NCI-H345 treated with DMSO at 0.1 percent for 48 hours (cell line): ENCODE measurements at regions not wholly inside any gene's neighbourhood (a gene's known extent, or its start where the extent isn't known, plus 50 kb on each side); places are given as distances from the start of the nearest gene placed in this dataset.
"Not testable (repeated sequence)": the region's sequence is repeated elsewhere in the genome, so short reads cannot be mapped to it uniquely, and the experiment has no call there.

Experiments
- DNase-seq: peaks from one replicate; lab custom pipeline; 2025; ENCODE audit not compliant: unreplicated experiment; lab: John Stamatoyannopoulos, UW

GRCh38 chr6:50455029-50455428 is 258.3 kb upstream of the TFAP2D start:
- no peak for DNase-seq

DNA sequence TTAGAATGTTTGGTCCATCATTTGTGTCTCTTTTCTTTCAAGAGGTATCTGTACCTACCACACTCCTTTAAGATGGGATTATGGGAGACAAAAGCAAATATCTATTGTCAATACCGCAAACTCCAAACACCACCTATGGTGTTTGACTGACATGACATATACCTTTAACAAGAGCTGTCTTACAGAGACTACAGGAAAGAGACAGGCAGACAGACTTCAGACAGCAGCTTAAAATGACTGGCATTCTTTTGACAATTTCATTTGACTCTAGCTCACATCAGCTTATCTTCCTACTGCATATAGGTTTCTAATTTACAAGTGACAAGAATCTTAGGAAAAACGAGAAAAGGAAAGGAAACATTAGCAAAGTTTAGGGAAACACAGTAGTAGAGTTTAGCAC is 256.0 kb upstream of the TFAP2D start:
- no peak for DNase-seq

DNA sequence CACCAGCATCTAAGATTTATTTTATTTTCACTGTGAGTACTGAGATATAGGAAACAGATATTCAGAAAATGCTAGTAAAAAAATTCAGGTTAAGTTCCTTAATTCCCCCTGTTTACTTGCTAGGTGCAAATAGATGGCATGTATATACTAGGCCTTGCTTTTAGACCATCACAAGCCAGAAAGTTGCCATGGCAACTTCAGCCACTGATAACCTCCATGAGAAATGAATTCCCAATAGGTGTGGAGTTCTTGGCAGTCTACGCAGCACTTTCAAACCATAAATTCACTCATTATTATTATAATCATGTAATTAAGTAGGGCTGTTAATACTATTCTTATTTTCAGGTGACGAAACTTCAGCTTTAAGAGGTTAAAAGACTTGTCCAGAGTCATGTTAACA is 251.6 kb upstream of the TFAP2D start:
- no peak for DNase-seq

DNA sequence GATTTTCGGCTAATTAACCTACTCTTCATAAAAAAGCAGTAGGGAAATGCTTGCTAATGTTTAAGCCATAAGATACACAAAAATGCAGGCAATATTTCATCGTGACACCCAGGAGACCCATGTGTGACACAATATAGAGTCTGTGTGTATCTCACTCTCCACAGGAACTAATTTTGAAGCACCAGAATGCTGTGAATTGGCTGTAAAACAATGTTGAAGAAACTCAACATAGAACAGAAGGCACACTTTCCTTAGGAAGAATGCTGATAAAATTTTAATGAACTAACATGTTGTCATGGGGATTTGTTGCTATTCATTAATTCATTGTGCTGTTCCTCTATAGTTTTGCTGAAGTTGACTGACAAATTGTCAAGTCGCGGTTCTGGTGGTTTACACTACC is 249.4 kb upstream of the TFAP2D start:
- DNase-seq: no peak

DNA sequence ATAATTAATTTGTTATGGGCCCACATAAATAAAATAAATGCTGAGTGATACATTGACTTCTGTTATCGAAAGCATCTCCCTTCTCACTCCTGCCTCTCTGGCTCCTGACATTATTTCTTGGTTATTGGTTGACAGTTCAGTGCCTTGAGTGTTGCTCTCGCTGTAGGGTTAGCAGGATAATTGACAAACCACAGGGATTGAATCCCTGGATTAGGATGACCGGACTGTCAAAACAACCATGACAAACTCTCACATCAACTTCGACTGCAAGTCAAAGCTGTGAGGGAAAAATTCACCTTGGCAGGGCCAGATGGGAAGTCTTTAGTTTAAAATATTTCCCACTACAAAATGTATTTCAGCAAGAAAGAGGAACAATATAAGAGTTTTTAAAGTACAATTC is 245.4 kb upstream of the TFAP2D start:
- no peak for DNase-seq

DNA sequence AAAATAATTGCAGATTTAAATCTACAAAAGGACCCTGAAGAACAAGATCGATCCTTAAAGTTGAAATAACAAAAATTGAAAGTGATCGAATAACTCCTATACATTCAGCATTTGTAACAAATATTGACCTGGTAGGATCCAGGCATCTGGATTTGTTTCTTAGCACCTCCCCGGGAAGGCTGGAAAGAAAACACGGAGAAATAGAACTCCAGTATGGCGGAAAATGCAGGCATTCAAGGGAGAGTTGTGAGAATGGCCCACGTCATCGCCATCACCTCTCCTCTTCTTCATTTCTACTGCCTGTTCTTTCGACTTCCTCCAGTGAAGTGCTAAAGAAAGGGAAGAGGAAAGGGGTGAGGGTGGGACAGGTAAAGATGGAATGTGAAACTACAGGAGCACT is 242.3 kb upstream of the TFAP2D start:
- no peak for DNase-seq

- no peak for DNase-seq
These were observed 203.0 kb upstream of the TFAP2D start for GRCh38 chr6:50510361-50510760.

DNA sequence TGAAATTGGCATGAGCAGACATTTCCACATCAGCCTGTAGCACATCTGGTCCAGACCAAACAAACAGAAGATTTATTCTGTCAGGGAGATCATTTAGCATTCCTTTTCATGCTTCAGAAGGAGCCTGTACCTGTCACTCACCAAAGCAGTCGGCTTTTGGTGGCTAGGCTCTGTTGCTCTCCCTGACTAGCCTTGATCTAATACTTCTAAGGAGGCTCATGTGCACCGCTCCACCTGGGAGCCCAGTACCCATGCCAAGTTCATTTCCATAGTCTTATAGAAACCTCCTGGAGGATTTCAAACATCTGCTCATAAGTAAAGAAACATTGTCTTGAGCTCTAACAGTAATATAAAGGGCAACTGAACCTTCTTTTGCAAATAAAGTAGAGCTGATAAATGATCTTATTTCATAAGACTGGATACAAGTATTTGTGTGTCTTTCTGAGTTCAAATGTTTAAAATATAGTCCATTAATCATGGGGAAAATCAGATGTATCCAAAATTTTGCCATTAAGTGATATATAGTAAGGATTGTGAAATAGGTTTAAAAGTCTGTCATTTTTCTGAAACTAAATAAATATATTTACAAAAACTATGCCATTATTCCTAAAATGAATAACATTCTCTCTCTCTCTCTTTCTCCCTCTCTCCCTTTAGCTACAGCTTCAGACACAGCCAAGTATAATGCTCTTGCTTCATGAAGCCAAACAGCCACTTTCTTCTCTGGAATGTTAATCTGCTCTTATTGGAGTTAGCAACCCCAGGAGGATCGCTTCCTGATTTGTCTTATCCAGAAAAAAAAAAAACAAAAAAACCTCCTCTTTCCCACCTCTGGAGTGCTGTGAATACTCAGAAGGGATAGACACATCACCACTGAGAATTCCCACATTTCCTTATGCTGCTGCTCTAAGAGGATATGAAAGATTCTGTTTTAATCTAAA is 192.7 kb upstream of the TFAP2D start:
- no peak for DNase-seq

- DNase-seq: no peak
These were observed 189.0 kb upstream of the TFAP2D start for GRCh38 chr6:50524341-50524740.

- DNase-seq: no peak
These were observed 185.3 kb upstream of the TFAP2D start for GRCh38 chr6:50527985-50528384.

GRCh38 chr6:50539447-50539846 is 173.9 kb upstream of the TFAP2D start:
- no peak for DNase-seq

DNA sequence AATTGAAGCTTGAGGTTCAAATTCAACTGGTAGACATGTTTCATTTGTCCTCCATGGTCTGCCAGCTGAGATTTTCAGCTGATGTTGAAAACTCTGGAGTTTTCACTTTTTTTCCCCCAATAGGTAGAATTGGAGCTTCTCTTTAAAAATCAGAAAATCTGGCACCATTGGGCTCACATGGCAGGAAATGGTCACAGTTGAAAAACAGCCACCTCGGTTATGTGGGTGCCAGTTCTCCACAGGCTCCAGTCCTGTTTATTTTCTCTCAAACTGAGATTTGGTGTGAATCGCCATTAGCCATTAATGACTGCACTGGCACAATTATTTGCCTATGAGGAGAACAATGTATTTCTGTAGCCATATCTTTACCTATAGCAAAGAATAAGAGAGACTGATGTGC is 171.4 kb upstream of the TFAP2D start:
- no peak for DNase-seq

GRCh38 chr6:50543666-50544065 is 169.7 kb upstream of the TFAP2D start:
- DNase-seq: no peak

DNA sequence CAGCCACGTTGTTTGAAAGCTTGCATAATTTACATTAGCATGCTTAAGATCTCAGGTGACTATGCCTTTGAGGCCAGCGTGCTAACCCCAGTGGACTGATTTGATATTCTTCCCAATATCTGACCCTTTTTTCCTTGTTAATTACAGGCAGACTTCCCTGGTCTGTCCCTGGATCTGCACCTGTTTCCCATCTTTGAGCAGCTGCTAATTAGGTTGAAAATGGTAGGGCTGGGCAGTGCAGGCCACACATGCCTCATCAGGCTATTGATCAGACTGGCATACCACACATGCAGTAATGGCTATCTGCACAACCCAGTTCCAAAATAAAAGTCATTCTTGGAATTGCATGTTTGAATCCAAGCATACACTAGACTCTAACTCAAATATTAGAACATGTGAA is 164.3 kb upstream of the TFAP2D start:
- DNase-seq: no peak

GRCh38 chr6:50549475-50549874 is 163.9 kb upstream of the TFAP2D start:
- no peak for DNase-seq

DNA sequence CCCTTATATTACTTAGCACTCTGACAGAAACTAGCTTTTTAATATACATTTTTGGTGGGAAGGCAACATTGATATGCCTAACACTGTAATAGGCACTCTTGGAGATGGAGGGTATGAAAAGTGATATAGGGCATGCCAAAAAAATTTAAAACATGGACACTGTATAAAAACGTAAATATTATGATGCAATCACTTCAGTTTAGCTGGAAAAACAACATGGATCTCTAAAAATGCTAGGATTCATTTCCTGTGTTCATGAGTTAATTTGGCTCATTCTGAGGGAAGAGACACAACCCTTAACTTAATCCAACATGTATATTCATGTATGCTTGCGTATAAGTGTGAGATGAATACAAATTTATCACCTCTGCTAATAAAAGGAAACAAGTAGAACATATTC is 157.3 kb upstream of the TFAP2D start:
- DNase-seq: no peak

DNA sequence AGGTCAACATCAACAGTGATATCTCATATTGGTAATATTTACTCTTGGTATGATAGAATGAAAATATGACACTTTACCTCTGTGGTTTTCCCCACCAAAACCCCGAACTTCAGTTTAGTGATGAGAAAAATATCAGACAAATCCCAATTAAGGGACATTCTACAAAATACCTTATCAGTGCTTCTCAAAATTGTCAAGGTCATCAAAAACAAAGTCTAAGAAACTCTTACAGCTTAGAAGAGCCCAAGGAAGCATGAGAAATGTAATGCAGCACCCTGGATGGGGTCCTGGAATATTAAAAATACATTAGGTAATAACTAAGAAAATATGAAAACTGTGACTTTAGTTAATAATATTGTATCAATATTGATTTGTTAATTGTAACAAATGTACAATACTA is 148.3 kb upstream of the TFAP2D start:
- no peak for DNase-seq

DNA sequence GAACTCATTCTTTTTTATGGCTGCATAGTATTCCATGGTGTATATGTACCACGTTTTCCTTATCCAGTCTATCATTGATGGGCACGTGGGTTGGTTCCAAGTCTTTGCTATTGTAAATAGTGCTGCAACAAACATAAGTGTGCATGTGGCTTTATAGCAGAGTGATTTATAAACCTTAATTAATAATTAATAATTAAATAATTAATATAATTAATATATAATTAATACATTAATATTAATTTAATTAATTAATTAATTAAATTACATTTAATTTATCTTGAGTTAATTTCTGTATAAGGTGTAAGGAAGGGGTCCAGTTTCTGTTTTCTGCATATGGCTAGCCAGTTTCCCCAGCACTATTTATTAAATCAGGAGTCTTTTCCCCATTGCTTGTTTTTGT is 142.1 kb upstream of the TFAP2D start:
- DNase-seq: not testable (repeated sequence)

DNA sequence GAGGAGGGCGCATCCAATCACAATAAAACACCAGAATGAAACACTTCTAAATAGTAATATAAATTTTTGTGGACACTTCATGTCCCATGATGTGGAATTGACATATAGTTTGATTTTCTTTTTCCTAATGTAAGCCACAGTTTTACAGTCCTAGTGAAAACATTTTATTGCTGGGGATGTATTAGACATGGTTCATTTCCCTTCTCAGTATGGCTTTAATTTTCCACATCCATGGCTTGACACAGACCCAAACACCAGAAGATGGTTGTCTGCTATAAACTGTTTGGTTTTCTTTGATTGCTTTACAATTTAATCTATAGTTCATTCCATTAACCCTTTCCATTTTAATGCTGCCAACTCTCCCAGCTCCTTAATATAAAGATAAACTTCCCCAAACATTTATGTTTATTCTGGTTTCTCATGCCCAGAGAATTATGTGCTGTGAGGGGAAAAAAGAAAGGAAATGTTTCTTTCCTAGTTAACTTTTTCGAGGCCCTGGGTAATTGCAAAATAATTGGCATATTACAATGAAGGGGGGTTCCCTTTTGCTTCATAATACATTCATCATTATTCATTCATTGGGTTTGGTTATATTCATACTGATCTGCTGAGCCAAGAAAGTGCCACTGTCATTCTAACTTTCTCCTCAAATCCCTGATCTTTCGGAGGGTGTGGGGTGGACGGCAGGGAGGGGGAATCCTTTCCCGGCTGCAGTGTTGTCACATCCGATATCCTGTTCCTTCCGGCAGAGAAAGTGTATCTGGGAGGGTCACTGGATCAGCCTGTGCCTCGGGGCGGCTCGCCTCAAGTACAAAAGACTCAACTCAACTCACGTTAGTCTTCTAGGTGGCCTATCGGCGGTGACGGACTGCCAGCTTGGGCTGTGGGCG is 127.6 kb upstream of the TFAP2D start:
- no peak for DNase-seq

DNA sequence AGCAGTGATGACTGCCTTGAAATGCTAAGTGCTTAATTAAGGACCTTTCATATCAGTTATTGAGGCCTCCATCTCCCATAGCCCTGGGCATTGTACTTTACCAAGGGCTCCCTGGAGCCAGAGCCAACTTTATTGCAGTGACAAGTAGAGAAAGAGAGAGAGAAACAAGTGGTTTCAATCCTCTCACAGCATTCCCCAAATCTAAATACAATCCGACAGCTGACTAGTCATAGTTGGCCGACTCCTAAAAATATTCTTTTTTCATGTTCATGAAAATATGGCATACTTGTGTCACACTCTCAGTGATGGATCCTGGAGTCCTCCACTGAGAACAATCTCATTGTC is 127.0 kb upstream of the TFAP2D start:
- DNase-seq: no peak

GRCh38 chr6:50589751-50590470 is 123.4 kb upstream of the TFAP2D start:
- DNase-seq: no peak

GRCh38 chr6:50591135-50591534 is 122.2 kb upstream of the TFAP2D start:
- DNase-seq: no peak
